Mesendoderm (in vitro differentiated cells): ENCODE measurements at regions not wholly inside any gene's neighbourhood (a gene's known extent, or its start where the extent isn't known, plus 50 kb on each side); places are given as distances from the start of the nearest gene placed in this dataset.

ENCODE experiments used
- DNase-seq: peaks from one replicate; pipeline ENCODE4 v3.0.0; 2013
- H2AK5ac ChIP-seq: 2 replicates; pipeline ENCODE4 v1.6.1; 2013; ENCODE audit warnings: low read length, inconsistent platforms
- H2BK120ac ChIP-seq: 2 replicates; pipeline ENCODE4 v1.6.1; 2013; ENCODE audit warnings: low read depth, mild to moderate bottlenecking, low read length, moderate library complexity, mixed read lengths
- H2BK15ac ChIP-seq: replicated peaks from 2 replicates; pipeline ENCODE4 v1.6.1; 2013; ENCODE audit warnings: low read depth, mild to moderate bottlenecking, moderate library complexity
- H2BK5ac ChIP-seq: 2 replicates; pipeline ENCODE4 v1.6.1; 2013; ENCODE audit warnings: low read length, inconsistent platforms
- H3K18ac ChIP-seq: 2 replicates; pipeline ENCODE4 v1.6.1; 2013; ENCODE audit warnings: mild to moderate bottlenecking, low read length, mixed read lengths
- H3K23ac ChIP-seq: one replicate; pipeline ENCODE4 v1.6.1; 2013; ENCODE audit warnings: low read length
- H3K27ac ChIP-seq: 2 replicates; pipeline ENCODE4 v1.5.1; 2013; ENCODE audit warnings: low read depth, mild to moderate bottlenecking, inconsistent platforms, low read length, moderate library complexity
- H3K27me3 ChIP-seq: 2 replicates; pipeline ENCODE4 v1.6.1; 2013; ENCODE audit warnings: low read length, control low read depth, mild to moderate bottlenecking, inconsistent platforms; ENCODE audit not compliant: insufficient read depth, poor library complexity
- H3K36me3 ChIP-seq: 2 replicates; pipeline ENCODE4 v1.6.1; 2013; ENCODE audit warnings: low read length, inconsistent platforms; ENCODE audit not compliant: control insufficient read depth, insufficient read depth
- H3K4ac ChIP-seq: one replicate; pipeline ENCODE4 v1.6.1; 2013; ENCODE audit warnings: low read depth, mild to moderate bottlenecking, low read length, moderate library complexity
- H3K4me1 ChIP-seq: 2 replicates; pipeline ENCODE4 v1.6.1; 2013; ENCODE audit warnings: low read depth, low read length, inconsistent platforms; ENCODE audit not compliant: control insufficient read depth
- H3K4me2 ChIP-seq: 2 replicates; pipeline ENCODE4 v1.6.1; 2013; ENCODE audit warnings: low read length
- H3K4me3 ChIP-seq: 2 replicates; pipeline ENCODE4 v1.5.1; 2013; ENCODE audit warnings: mild to moderate bottlenecking, low read length
- H3K56ac ChIP-seq: one replicate; pipeline ENCODE4 v1.6.1; 2013; ENCODE audit warnings: low read length
- H3K79me1 ChIP-seq: 2 replicates; pipeline ENCODE4 v1.6.1; 2013; ENCODE audit warnings: low read length, inconsistent platforms
- H3K79me2 ChIP-seq: 2 replicates; pipeline ENCODE4 v1.6.1; 2013; ENCODE audit warnings: mild to moderate bottlenecking, low read length; ENCODE audit not compliant: control insufficient read depth, insufficient read depth
- H3K9ac ChIP-seq: 2 replicates; pipeline ENCODE4 v1.6.1; 2013; ENCODE audit warnings: low read length, inconsistent platforms
- H4K5ac ChIP-seq: one replicate; pipeline ENCODE4 v1.6.1; 2013; ENCODE audit warnings: low read length
- H4K8ac ChIP-seq: one replicate; pipeline ENCODE4 v1.6.1; 2013; ENCODE audit warnings: low read depth, mild to moderate bottlenecking, control low read depth, low read length, moderate library complexity
- WGBS: extraction: QIAGEN DNeasy Blood & Tissue Kit; methylation state at CpG from one replicate; pipeline ENCODE4 v1.1.7; 2013; ENCODE audit warnings: low lambda C conversion rate, missing lambda C conversion rate; ENCODE audit not compliant: insufficient coverage; ENCODE audit errors: extremely low coverage; 5-methylcytosine and 5-hydroxymethylcytosine counted together

DNA sequence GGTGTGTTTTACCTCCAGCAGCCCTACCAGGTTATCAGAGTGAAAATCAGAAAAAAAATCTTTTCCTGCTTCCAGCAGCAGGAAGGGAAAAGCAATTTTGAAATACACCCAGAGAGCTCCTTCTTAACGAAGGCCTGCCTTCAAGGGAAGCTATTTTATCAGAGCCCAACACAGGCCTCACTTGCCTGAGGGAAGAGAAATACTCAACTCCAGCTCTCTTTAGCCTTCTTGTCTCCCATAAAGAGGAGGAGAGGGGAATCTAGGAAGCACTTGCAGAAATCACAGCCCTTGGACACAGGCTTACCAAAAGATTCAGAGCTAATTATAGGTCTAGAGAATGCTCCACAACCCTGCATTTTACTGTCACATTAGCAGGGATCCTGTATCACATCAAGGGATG is 896.1 kb upstream of the CNTNAP5 start:
- no peak overlapping the region for H3K27ac ChIP-seq
- H2BK120ac ChIP-seq: no peak overlapping the region
- no peak overlapping the region for H3K23ac ChIP-seq
- H2AK5ac ChIP-seq: no peak overlapping the region
- no peaks in the 10 kb centered on the region for H3K36me3 ChIP-seq
- DNase-seq: no peak
- H3K4me1 ChIP-seq: no peaks in the 10 kb centered on the region
- no peak overlapping the region for H4K5ac ChIP-seq
- no peak overlapping the region for H2BK15ac ChIP-seq
- H2BK5ac ChIP-seq: no peak overlapping the region
- no peak overlapping the region for H3K4me3 ChIP-seq
- no CpG with 5 or more reads among the region's 1 CpG for WGBS
- H3K27me3 ChIP-seq: no peaks in the 10 kb centered on the region
- no peak overlapping the region for H4K8ac ChIP-seq
- no peak overlapping the region for H3K9ac ChIP-seq
- H3K79me2 ChIP-seq: no peaks in the 10 kb centered on the region
- H3K18ac ChIP-seq: no peak overlapping the region
- no peak overlapping the region for H3K4me2 ChIP-seq
- H3K79me1 ChIP-seq: no peaks in the 10 kb centered on the region
- no peak overlapping the region for H3K56ac ChIP-seq
- H3K4ac ChIP-seq: no peak overlapping the region

GRCh38 chr2:123136419-123136818 is 888.7 kb upstream of the CNTNAP5 start:
- no peak overlapping the region for H3K56ac ChIP-seq
- no peak overlapping the region for H3K4me3 ChIP-seq
- no CpG with 5 or more reads among the region's 4 CpGs for WGBS
- H3K79me1 ChIP-seq: no peaks in the 10 kb centered on the region
- H3K4ac ChIP-seq: no peak overlapping the region
- H3K36me3 ChIP-seq: no peaks in the 10 kb centered on the region
- no peaks in the 10 kb centered on the region for H3K4me1 ChIP-seq
- H3K79me2 ChIP-seq: no peaks in the 10 kb centered on the region
- H2BK5ac ChIP-seq: no peak overlapping the region
- no peaks in the 10 kb centered on the region for H3K27me3 ChIP-seq
- no peak overlapping the region for H3K23ac ChIP-seq
- H2BK120ac ChIP-seq: no peak overlapping the region
- H3K9ac ChIP-seq: no peak overlapping the region
- no peak overlapping the region for H3K18ac ChIP-seq
- H2BK15ac ChIP-seq: no peak overlapping the region
- H3K27ac ChIP-seq: no peak overlapping the region
- no peak overlapping the region for H3K4me2 ChIP-seq
- DNase-seq: no peak
- H2AK5ac ChIP-seq: no peak overlapping the region
- H4K5ac ChIP-seq: no peak overlapping the region
- no peak overlapping the region for H4K8ac ChIP-seq

- H2BK5ac ChIP-seq: no peak overlapping the region
- no peak overlapping the region for H2BK120ac ChIP-seq
- no peaks in the 10 kb centered on the region for H3K36me3 ChIP-seq
- no peaks in the 10 kb centered on the region for H3K79me2 ChIP-seq
- no peak overlapping the region for H3K4ac ChIP-seq
- no peak for DNase-seq
- no peak overlapping the region for H3K9ac ChIP-seq
- no peak overlapping the region for H4K5ac ChIP-seq
- H3K4me3 ChIP-seq: no peak overlapping the region
- H3K4me1 ChIP-seq: no peaks in the 10 kb centered on the region
- no peak overlapping the region for H2BK15ac ChIP-seq
- WGBS: no CpG with 5 or more reads among the region's 1 CpG
- no peak overlapping the region for H4K8ac ChIP-seq
- no peaks in the 10 kb centered on the region for H3K27me3 ChIP-seq
- H3K56ac ChIP-seq: no peak overlapping the region
- no peak overlapping the region for H3K4me2 ChIP-seq
- H3K23ac ChIP-seq: no peak overlapping the region
- no peak overlapping the region for H3K18ac ChIP-seq
- no peak overlapping the region for H3K27ac ChIP-seq
- H3K79me1 ChIP-seq: no peaks in the 10 kb centered on the region
- no peak overlapping the region for H2AK5ac ChIP-seq
Observed at GRCh38 chr2:123144082-123144481, 881.0 kb upstream of the CNTNAP5 start.

DNA sequence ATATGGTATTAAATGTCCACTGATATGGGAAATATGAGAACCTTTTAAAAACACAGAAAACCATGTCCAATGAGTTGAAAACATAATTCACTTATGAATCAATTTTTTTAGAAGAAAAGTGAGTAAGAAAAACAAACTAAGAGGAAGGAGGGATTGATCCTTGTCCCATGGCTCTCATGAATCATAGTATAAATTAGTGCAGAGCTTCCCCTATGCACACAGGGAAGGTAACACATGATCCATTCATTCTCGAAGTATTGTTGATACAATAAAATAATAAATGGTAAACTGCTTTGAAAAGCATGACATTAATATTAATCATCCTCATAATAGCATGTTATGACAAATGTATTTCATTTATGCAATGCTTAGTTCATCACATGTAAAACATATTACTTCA is 872.0 kb upstream of the CNTNAP5 start:
- no peak overlapping the region for H2BK120ac ChIP-seq
- H4K5ac ChIP-seq: no peak overlapping the region
- no peak overlapping the region for H3K4me3 ChIP-seq

DNA sequence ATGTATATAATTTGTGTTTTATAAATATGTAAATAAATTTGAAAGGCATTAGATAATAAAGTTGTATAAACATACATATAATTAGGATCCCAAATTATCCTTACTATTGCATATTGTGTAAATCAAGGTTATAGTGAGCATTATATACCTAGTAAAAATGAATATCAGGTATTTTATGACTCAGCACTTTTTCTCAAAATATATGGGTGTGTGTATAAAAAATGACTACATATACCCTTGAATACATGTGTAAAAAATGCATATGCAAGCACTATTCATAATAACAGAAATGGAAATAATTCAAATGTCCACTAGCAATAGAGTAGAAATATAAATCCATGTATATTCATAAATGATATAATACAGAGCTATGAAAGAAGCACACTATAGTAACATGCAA is 870.9 kb upstream of the CNTNAP5 start:
- H2AK5ac ChIP-seq: no peak overlapping the region
- H3K36me3 ChIP-seq: no peaks in the 10 kb centered on the region
- no peaks in the 10 kb centered on the region for H3K27me3 ChIP-seq
- no peak overlapping the region for H3K9ac ChIP-seq
- no peaks in the 10 kb centered on the region for H3K79me1 ChIP-seq
- no peak overlapping the region for H3K27ac ChIP-seq
- H3K4ac ChIP-seq: no peak overlapping the region
- H2BK5ac ChIP-seq: no peak overlapping the region
- H4K8ac ChIP-seq: no peak overlapping the region
- H3K4me2 ChIP-seq: no peak overlapping the region
- no peak overlapping the region for H3K56ac ChIP-seq
- no peak overlapping the region for H3K18ac ChIP-seq
- H2BK15ac ChIP-seq: no peak overlapping the region
- H3K23ac ChIP-seq: no peak overlapping the region
- no peak for DNase-seq
- no peaks in the 10 kb centered on the region for H3K4me1 ChIP-seq
- H2BK120ac ChIP-seq: no peak overlapping the region
- no peaks in the 10 kb centered on the region for H3K79me2 ChIP-seq
- no peak overlapping the region for H4K5ac ChIP-seq
- no peak overlapping the region for H3K4me3 ChIP-seq

More for the DNA sequence above, 872.0 kb upstream of the CNTNAP5 start:
- Histone ChIP-seq H3K56ac (no peak overlapping the region), H3K18ac (no peak overlapping the region), H3K79me1 (no peaks in the 10 kb centered on the region), H3K4ac (no peak overlapping the region), H3K9ac (no peak overlapping the region), H3K27ac (no peak overlapping the region), H2BK5ac (no peak overlapping the region), H2AK5ac (no peak overlapping the region), H3K4me2 (no peak overlapping the region), H3K4me1 (no peaks in the 10 kb centered on the region), H3K79me2 (no peaks in the 10 kb centered on the region), H2BK15ac (no peak overlapping the region), H3K27me3 (no peaks in the 10 kb centered on the region), H3K23ac (no peak overlapping the region), H4K8ac (no peak overlapping the region), H3K36me3 (no peaks in the 10 kb centered on the region)
- WGBS: no CpG with 5 or more reads among the region's 1 CpG
- no peak for DNase-seq

DNA sequence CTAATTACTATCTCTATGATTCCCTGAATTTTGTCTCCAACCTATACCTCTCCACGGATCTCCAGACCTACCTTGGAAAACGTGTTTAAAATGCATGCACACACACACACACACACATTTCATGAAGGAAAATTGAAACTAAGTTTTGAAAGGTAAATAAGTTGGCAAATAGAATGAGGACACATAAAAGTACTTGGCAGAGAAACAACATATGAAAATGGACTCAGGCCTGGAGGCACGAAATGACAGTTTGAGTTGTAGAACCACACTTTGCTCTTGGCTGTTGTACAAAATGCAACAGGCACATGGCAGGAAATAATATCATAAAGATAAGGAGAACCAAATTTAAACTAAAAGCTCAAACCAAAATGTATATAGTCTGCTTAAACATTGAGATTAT is 868.1 kb upstream of the CNTNAP5 start:
- Histone ChIP-seq H2BK5ac (no peak overlapping the region), H3K79me2 (no peaks in the 10 kb centered on the region)
- no CpG with 5 or more reads among the region's 3 CpGs for WGBS

More for the DNA sequence above, 868.1 kb upstream of the CNTNAP5 start:
- Histone ChIP-seq H3K23ac (no peak overlapping the region), H3K4me1 (no peaks in the 10 kb centered on the region), H3K4ac (no peak overlapping the region), H3K27me3 (no peaks in the 10 kb centered on the region), H2BK120ac (no peak overlapping the region), H3K36me3 (no peaks in the 10 kb centered on the region), H4K8ac (peak overlapping the region; percentile 39), H2AK5ac (no peak overlapping the region), H2BK15ac (no peak overlapping the region), H3K4me2 (no peak overlapping the region), H3K9ac (no peak overlapping the region), H3K18ac (no peak overlapping the region), H4K5ac (no peak overlapping the region), H3K56ac (no peak overlapping the region), H3K27ac (no peak overlapping the region), H3K79me1 (no peaks in the 10 kb centered on the region), H3K4me3 (no peak overlapping the region)
- no peak for DNase-seq
